ENCODE measurements at regions not wholly inside any gene's neighbourhood (a gene's known extent, or its start where the extent isn't known, plus 50 kb on each side); places are given as distances from the start of the nearest gene placed in this dataset.

DNA sequence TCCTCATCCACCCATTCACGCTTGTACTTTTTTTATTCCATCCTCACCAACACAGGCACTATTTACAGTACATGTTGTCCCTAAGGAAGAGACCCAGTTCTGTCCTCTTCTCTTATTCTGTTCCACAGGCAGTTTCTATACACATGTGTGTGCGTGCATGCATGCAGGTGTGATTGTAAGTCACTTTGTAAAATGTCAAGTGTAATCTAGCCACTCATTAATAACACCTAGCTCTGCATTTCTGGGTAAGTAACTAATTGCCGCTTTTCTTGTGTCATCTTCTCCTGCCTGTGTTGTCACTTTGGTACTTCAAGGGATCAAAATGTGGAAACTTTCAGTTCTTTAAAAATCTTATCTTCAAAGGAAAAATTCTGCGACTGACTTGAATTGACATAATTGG lies 377.2 kb downstream of the SEC16B start:
- Histone ChIP-seq H3K36me3 (no peaks in the 10 kb centered on the region), H3K4me1 (no peaks in the 10 kb centered on the region), H3K27me3 (no peaks in the 10 kb centered on the region), H3K9me3 (no peaks in the 10 kb centered on the region), H3K27ac (no peak overlapping the region), H3K4me3 (no peak overlapping the region)
- intact Hi-C loops (cut with DNase I; ENCODE audit: low total_unique reads) = no loop called here
- no peak for TF ChIP-seq POLR2A (IDR thresholded peaks at IDR 0.05)
- TF ChIP-seq CTCF (IDR thresholded peaks at IDR 0.05) = no peak
- DNase-seq = no peak

DNA sequence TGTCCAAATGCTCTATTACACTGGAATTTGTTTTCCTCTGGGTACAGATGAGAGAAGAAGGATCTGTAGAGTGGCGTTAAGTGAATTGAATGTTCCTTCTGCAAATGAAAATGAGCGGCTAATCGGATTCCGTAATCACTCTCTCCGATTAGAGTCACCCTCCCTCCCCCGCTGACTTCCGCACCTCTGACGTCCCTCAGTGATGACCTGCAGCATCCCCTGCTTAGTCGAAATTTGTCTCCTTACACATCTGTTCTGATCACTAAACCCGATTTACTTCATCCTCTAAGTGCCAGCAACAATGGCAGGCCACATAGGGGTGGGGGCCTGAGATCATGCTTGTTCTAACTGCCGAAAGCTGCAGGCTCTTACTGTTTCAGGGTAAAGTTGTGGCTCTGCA lies 378.7 kb downstream of the SEC16B start:
- intact Hi-C loops (cut with DNase I; ENCODE audit: low total_unique reads) = no loop called here
- Histone ChIP-seq H3K36me3 (no peaks in the 10 kb centered on the region), H3K4me1 (no peaks in the 10 kb centered on the region), H3K27me3 (no peaks in the 10 kb centered on the region), H3K4me3 (no peak overlapping the region), H3K27ac (no peak overlapping the region), H3K9me3 (no peaks in the 10 kb centered on the region)
- no peak for DNase-seq
- TF ChIP-seq POLR2A (IDR thresholded peaks at IDR 0.05) = no peak

DNA sequence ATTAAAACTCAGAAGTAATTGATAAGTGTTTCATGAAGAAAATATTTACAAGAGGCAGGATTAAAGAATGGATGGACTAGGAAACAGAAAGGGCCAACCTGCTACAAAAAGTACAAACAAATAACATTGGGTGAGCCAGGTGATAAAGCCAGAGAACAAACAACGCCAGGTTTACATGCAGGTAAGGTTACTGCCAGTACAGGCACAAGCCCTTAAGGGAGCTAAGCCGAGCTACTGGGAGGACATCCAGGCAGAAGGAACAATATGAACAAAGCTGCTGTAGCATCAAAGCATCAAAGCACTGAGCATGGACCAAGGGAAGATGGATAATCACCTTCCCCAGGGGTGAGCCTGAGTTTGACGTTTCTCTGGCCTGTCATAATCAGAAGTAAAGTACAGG lies 380.7 kb downstream of the SEC16B start:
- Histone ChIP-seq H3K36me3 (no peaks in the 10 kb centered on the region), H3K9me3 (no peaks in the 10 kb centered on the region), H3K27ac (no peak overlapping the region), H3K4me1 (no peaks in the 10 kb centered on the region), H3K4me3 (no peak overlapping the region), H3K27me3 (no peaks in the 10 kb centered on the region)
- DNase-seq = no peak
- no peak for TF ChIP-seq POLR2A (IDR thresholded peaks at IDR 0.05)
- TF ChIP-seq CTCF (IDR thresholded peaks at IDR 0.05) = no peak
- intact Hi-C loops (cut with DNase I; ENCODE audit: low total_unique reads) = no loop called here

- no peak for DNase-seq
- no peak overlapping the region for H3K4me3 ChIP-seq
- H3K27me3 ChIP-seq = no peaks in the 10 kb centered on the region
- no peaks in the 10 kb centered on the region for H3K4me1 ChIP-seq
- intact Hi-C loops (cut with DNase I; ENCODE audit: low total_unique reads) = no loop called here
- no peak overlapping the region for H3K27ac ChIP-seq
- no peaks in the 10 kb centered on the region for H3K9me3 ChIP-seq
- no peak for TF ChIP-seq POLR2A (IDR thresholded peaks at IDR 0.05)
- no peak for TF ChIP-seq CTCF (IDR thresholded peaks at IDR 0.05)
- no peaks in the 10 kb centered on the region for H3K36me3 ChIP-seq
Measured at GRCh38 chr1:177586429-177586828, 383.4 kb downstream of the SEC16B start.

DNA sequence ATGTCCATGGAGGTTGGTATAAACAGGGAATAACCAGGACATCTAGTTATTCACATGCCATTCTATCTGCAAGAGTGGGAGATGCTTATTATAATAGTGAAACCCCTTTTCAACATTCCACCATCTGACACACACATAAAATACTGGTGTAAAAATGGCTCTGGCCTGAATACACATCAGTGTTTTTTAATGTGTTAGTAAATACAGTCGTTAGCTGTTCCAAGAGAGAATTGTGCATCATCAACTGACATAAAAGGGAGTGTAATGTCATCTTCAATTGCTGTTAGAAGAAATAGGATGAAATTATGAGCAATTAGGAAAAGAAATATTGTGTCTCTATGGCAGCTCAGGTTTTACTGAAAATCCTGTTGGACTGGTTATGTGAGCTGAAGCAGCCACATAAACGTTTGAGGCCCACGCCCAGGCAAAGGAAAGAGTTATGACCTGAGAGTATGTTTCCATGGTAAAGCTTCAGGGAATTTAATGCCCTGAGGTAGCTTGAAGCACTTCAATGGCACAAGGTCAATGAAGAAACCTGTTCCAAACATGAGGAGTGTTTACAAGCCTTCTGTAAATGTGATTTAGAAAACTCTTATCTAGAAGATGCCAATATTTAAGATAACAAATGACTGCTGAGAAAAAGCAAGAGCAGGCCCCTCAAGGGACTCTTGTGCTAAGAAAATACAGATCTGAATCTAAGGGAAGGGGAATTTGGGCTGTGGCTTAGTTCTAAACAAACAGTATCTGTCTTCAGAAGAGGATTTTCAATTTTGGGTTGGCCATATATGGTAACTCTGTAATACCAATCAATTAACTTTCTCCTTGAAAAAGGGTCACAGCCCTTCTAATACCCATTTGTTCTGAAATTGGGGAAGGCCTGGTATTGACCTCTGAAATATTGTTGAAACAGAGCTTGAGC lies 384.3 kb downstream of the SEC16B start:
- no peaks in the 10 kb centered on the region for H3K4me1 ChIP-seq
- TF ChIP-seq CTCF (IDR thresholded peaks at IDR 0.05) (no peak), POLR2A (IDR thresholded peaks at IDR 0.05) (no peak)
- H3K4me3 ChIP-seq = no peak overlapping the region
- H3K9me3 ChIP-seq = no peaks in the 10 kb centered on the region
- DNase-seq = no peak
- H3K36me3 ChIP-seq = no peaks in the 10 kb centered on the region
- H3K27me3 ChIP-seq = no peaks in the 10 kb centered on the region
- H3K27ac ChIP-seq = no peak overlapping the region
- intact Hi-C loops (cut with DNase I; ENCODE audit: low total_unique reads) = no loop called here

Measured in uterus (tissue), 3 donors.